ENCODE measurements at regions not wholly inside any gene's neighbourhood (a gene's known extent, or its start where the extent isn't known, plus 50 kb on each side); places are given as distances from the start of the nearest gene placed in this dataset.

DNA sequence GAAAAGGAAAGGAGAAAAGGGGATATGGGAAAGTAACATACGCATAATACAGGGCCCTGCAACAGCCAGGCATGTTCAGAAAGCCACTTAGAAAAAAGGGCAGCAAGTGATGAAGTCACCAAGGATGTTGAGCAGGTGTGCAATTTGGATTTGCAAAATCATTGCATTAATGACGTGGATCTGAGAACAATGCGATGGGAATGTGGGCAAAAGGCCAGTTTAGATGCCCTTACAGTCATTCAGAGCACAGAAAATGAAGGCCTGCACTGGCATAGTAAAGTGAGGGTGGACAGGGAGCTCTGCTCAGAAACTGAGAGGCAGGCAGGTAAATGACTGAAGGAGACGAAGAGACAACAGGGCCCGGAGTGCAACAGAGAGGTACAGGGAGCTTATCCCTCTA, 123.7 kb upstream of the NHSL1 start:
- intact Hi-C loops (cut with micrococcal nuclease; ENCODE audit: unreplicated experiment) (no loop called here), in situ Hi-C loops (cut with HindIII; ENCODE audit: extremely low pct_ligation_motif_present, low pct_unique_long_range_greater_than_20kb) (no loop called here)
- H4K20me1 ChIP-seq (ENCODE audit: insufficient read depth, low read length): no peaks in the 10 kb centered on the region
- H3K9me3 ChIP-seq (ENCODE audit: low read length): no peaks in the 10 kb centered on the region
- ChIA-PET CTCF (ENCODE audit: low intra/inter-chr PET ratio, low total read pairs) (no interaction called here), POLR2A (no interaction called here)
- H3K4me3 ChIP-seq (replicated peaks in 1 of 3; ENCODE audit: insufficient read depth in 1 of 3, low read depth in 2 of 3, low read length in 3 of 3): no peak overlapping the region
- no peak overlapping the region for H3K27ac ChIP-seq (ENCODE audit: extremely low read length, insufficient read depth, low read length)
- H3K27me3 ChIP-seq (ENCODE audit: control insufficient read depth in 1 of 2, insufficient read depth in 2 of 2, low read length in 2 of 2): no peaks in the 10 kb centered on the region
- FAIRE-seq (no peak), ATAC-seq (no peak), DNase-seq (ENCODE audit: low spot score) (no peak)
- H3K36me3 ChIP-seq (replicated peaks in 1 of 2; ENCODE audit: control insufficient read depth in 1 of 2, insufficient read depth in 2 of 2, low read length in 2 of 2): no peaks in the 10 kb centered on the region
- 93% methylated on average over 5 of the region's 5 CpGs for WGBS (ENCODE audit: low lambda C conversion rate)
- peaks cover 7% of the 10 kb centered on the region; the same call in 1 of the 2 replicates for H3K4me1 ChIP-seq (ENCODE audit: insufficient read depth, low read length)
- no peak overlapping the region for H2AFZ ChIP-seq (ENCODE audit: low read length)
- no peak overlapping the region for H3K4me2 ChIP-seq (ENCODE audit: low read depth, low read length)
- H3K79me2 ChIP-seq (ENCODE audit: insufficient read depth, low read length): no peaks in the 10 kb centered on the region
- TF ChIP-seq, protein P1, sequence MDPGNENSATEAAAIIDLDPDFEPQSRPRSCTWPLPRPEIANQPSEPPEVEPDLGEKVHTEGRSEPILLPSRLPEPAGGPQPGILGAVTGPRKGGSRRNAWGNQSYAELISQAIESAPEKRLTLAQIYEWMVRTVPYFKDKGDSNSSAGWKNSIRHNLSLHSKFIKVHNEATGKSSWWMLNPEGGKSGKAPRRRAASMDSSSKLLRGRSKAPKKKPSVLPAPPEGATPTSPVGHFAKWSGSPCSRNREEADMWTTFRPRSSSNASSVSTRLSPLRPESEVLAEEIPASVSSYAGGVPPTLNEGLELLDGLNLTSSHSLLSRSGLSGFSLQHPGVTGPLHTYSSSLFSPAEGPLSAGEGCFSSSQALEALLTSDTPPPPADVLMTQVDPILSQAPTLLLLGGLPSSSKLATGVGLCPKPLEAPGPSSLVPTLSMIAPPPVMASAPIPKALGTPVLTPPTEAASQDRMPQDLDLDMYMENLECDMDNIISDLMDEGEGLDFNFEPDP (CRISPR knock-in tag; conservative IDR thresholded peaks at IDR 0.05): no peak
- TF ChIP-seq ZNF326 (CRISPR knock-in tag; IDR thresholded peaks at IDR 0.05; ENCODE audit: borderline replicate concordance): no peak
- no peak for TF ChIP-seq ZNF138 (CRISPR knock-in tag; IDR thresholded peaks at IDR 0.05; ENCODE audit: low read depth)
- TF ChIP-seq SATB2 (CRISPR knock-in tag; IDR thresholded peaks at IDR 0.05): no peak
- no peak for TF ChIP-seq ZBTB3 (CRISPR knock-in tag; IDR thresholded peaks at IDR 0.05; ENCODE audit: borderline replicate concordance, low read depth)
- TF ChIP-seq ESRRA (CRISPR knock-in tag; IDR thresholded peaks at IDR 0.05; ENCODE audit: low read depth): no peak
- no peak for TF ChIP-seq MEIS2 (CRISPR knock-in tag; IDR thresholded peaks at IDR 0.05)
- no TSS peak for BruUV-seq (replicated peaks)
- H3K9ac ChIP-seq (ENCODE audit: insufficient read depth, low read depth, low read length): no peak overlapping the region

DNA sequence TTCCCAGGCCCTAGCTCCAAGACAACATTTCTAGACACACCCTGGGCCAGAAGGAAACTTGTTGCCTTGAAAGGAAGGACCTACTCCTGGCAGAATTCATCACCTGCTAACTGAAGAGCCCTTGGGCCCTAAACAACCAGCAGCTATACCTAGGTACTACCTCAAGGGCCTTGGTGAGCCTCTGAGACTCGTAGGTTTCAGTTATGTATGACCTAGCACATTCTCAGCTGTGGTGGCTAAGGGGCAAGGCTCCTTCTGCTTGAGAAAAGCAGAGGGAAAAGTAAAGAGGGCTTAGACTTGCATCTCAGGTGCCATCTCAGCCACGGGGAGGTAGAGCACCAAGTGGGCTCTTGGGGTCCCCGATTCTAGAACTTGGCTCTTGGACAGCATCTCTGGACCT, 132.3 kb upstream of the NHSL1 start:
- 78% methylated on average over 3 of the region's 3 CpGs for WGBS (ENCODE audit: low lambda C conversion rate)
- TF ChIP-seq CEBPB (IDR thresholded peaks at IDR 0.05; ENCODE audit: borderline replicate concordance, low read depth, low read length) (no peak), ZBTB38 (CRISPR knock-in tag; IDR thresholded peaks at IDR 0.05) (no peak), ZMYM2 (CRISPR knock-in tag; IDR thresholded peaks at IDR 0.05) (no peak), ZNF569 (CRISPR knock-in tag; IDR thresholded peaks at IDR 0.05; ENCODE audit: borderline replicate concordance) (no peak), PITX1 (CRISPR knock-in tag; IDR thresholded peaks at IDR 0.05) (no peak), ETV6 (CRISPR knock-in tag; conservative IDR thresholded peaks at IDR 0.05) (no peak), ZNF713 (CRISPR knock-in tag; IDR thresholded peaks at IDR 0.05) (no peak), SMAD3 (CRISPR knock-in tag; IDR thresholded peaks at IDR 0.05) (no peak)
- no peak overlapping the region for H3K27ac ChIP-seq (ENCODE audit: extremely low read length, insufficient read depth, low read length)
- ChIA-PET POLR2A (no interaction called here), CTCF (ENCODE audit: low intra/inter-chr PET ratio, low total read pairs) (no interaction called here)
- H3K9ac ChIP-seq (ENCODE audit: insufficient read depth, low read depth, low read length): no peak overlapping the region
- DNase-seq (ENCODE audit: low spot score) (no peak), FAIRE-seq (no peak), ATAC-seq (no peak)
- H3K4me1 ChIP-seq (ENCODE audit: insufficient read depth, low read length): no peaks in the 10 kb centered on the region
- no peaks in the 10 kb centered on the region for H3K36me3 ChIP-seq (replicated peaks in 1 of 2; ENCODE audit: control insufficient read depth in 1 of 2, insufficient read depth in 2 of 2, low read length in 2 of 2)
- H3K79me2 ChIP-seq (ENCODE audit: insufficient read depth, low read length): no peaks in the 10 kb centered on the region
- intact Hi-C loops (cut with micrococcal nuclease; ENCODE audit: unreplicated experiment) (no loop called here), in situ Hi-C loops (cut with HindIII; ENCODE audit: extremely low pct_ligation_motif_present, low pct_unique_long_range_greater_than_20kb) (no loop called here)
- H3K27me3 ChIP-seq (ENCODE audit: control insufficient read depth in 1 of 2, insufficient read depth in 2 of 2, low read length in 2 of 2): no peaks in the 10 kb centered on the region
- no peak overlapping the region for H3K4me3 ChIP-seq (replicated peaks in 1 of 3; ENCODE audit: insufficient read depth in 1 of 3, low read depth in 2 of 3, low read length in 3 of 3)
- H4K20me1 ChIP-seq (ENCODE audit: insufficient read depth, low read length): no peaks in the 10 kb centered on the region
- H2AFZ ChIP-seq (ENCODE audit: low read length): no peak overlapping the region
- no peak overlapping the region for H3K4me2 ChIP-seq (ENCODE audit: low read depth, low read length)
- BruUV-seq (replicated peaks): no TSS peak
- no peaks in the 10 kb centered on the region for H3K9me3 ChIP-seq (ENCODE audit: low read length)
